ENCODE measurements at regions not wholly inside any gene's neighbourhood (a gene's known extent, or its start where the extent isn't known, plus 50 kb on each side); places are given as distances from the start of the nearest gene placed in this dataset.

GRCh38 chr9:32334112-32334511 is 50.3 kb upstream of the ACO1 start:
- Histone ChIP-seq H3K9me3 (ENCODE audit: insufficient read depth in 2 of 2, low read depth in 1 of 2, low read length in 1 of 2) (no peaks in the 10 kb centered on the region), H3K4me1 (replicated peaks in 1 of 4; ENCODE audit: control insufficient read depth in 3 of 4, insufficient read depth in 4 of 4, low read length in 3 of 4) (peaks cover 0 to 4% (median 0%) of the 10 kb centered on the region in 4 experiments; a peak in 2 of 7 replicates), H3K9ac (replicated peaks in 1 of 4; ENCODE audit: extremely low read depth in 1 of 4, low read depth in 3 of 4, low read length in 3 of 4) (no peak overlapping the region), H3K56ac (replicated peaks; ENCODE audit: insufficient read length, low read depth, low read length) (no peak overlapping the region), H2BK12ac (ENCODE audit: low read depth, low read length) (no peak overlapping the region), H3K4me3 (ENCODE audit: extremely low read depth in 1 of 4, insufficient read depth in 2 of 4, low read depth in 3 of 4, low read length in 4 of 4) (no peak overlapping the region), H3K79me2 (ENCODE audit: control insufficient read depth in 1 of 2, insufficient read depth in 2 of 2, low read length in 2 of 2) (no peaks in the 10 kb centered on the region), H2BK5ac (ENCODE audit: low read depth, low read length) (0 out of 2 replicates have a peak overlapping the region, but pooled peaks have one; percentile 11), H2AK5ac (ENCODE audit: low read depth, low read length) (0 out of 2 replicates have a peak overlapping the region, but pooled peaks have one; percentile 15), H4K5ac (ENCODE audit: insufficient read length, low read depth, low read length) (no peak overlapping the region), H2AFZ (ENCODE audit: low read length) (no peak overlapping the region), H3K36me3 (ENCODE audit: control insufficient read depth in 2 of 4, insufficient read depth in 4 of 4, low read length in 3 of 4) (no peaks in the 10 kb centered on the region), H3K27me3 (replicated peaks in 1 of 4; ENCODE audit: control insufficient read depth in 3 of 4, extremely low read depth in 1 of 4, insufficient read depth in 3 of 4, low read length in 3 of 4) (no peaks in the 10 kb centered on the region), H2BK20ac (ENCODE audit: low read length) (no peak overlapping the region), H2BK15ac (ENCODE audit: low read length) (no peak overlapping the region), H3K79me1 (ENCODE audit: low read depth, low read length) (no peaks in the 10 kb centered on the region), H4K8ac (ENCODE audit: extremely low read depth, insufficient read depth, low read length) (no peak overlapping the region), H3K27ac (ENCODE audit: low read depth, low read length) (no peak overlapping the region), H3K14ac (ENCODE audit: insufficient read length) (no peak overlapping the region), H3K23me2 (ENCODE audit: low read depth, low read length) (no peaks in the 10 kb centered on the region), H3K4me2 (ENCODE audit: insufficient read depth in 1 of 2, low read depth in 2 of 2, low read length in 2 of 2) (no peak overlapping the region), H3K18ac (ENCODE audit: extremely low read depth, low read length) (no peak overlapping the region), H3K4ac (replicated peaks; ENCODE audit: insufficient read length, low read depth, low read length) (no peak overlapping the region), H3K23ac (ENCODE audit: insufficient read length) (no peak overlapping the region), H4K91ac (replicated peaks; ENCODE audit: insufficient read length, low read length) (no peak overlapping the region), H2BK120ac (replicated peaks; ENCODE audit: low read depth, low read length) (no peak overlapping the region), H4K20me1 (replicated peaks in 1 of 2; ENCODE audit: control insufficient read depth in 1 of 2, insufficient read depth in 2 of 2, low read length in 2 of 2) (no peaks in the 10 kb centered on the region)
- FAIRE-seq (no peak), DNase-seq (ENCODE audit: low read depth in 1 of 2, low spot score in 2 of 2) (no peak)
- ChIA-PET CTCF (ENCODE audit: partially characterized antibody) (no interaction called here), POLR2A (ENCODE audit: partially characterized antibody) (no interaction called here)
- TF ChIP-seq POLR2A (IDR thresholded peaks at IDR 0.05; ENCODE audit: control extremely low read depth in 1 of 2, low read depth in 2 of 2, low read length in 2 of 2) (no peak), HDAC2 (IDR thresholded peaks at IDR 0.05; ENCODE audit: borderline replicate concordance in 1 of 2, low read depth in 2 of 2, low read length in 2 of 2) (no peak), RAD21 (IDR thresholded peaks at IDR 0.05 in 1 of 2, conservative IDR thresholded peaks at IDR 0.05 in 1 of 2; ENCODE audit: low read depth in 2 of 2, low read length in 2 of 2) (peak; percentile 19 to 46; a peak in 2 of 4 replicates), CBX8 (IDR thresholded peaks at IDR 0.05; ENCODE audit: borderline replicate concordance, low read depth, low read length) (no peak), SP4 (IDR thresholded peaks at IDR 0.05; ENCODE audit: low read length) (no peak), SIX5 (IDR thresholded peaks at IDR 0.05; ENCODE audit: low read depth, low read length) (no peak), TCF12 (IDR thresholded peaks at IDR 0.05; ENCODE audit: low read depth, low read length) (no peak), CBX5 (IDR thresholded peaks at IDR 0.05; ENCODE audit: low read depth, low read length) (no peak)
- TF ChIP-seq, protein P1, sequence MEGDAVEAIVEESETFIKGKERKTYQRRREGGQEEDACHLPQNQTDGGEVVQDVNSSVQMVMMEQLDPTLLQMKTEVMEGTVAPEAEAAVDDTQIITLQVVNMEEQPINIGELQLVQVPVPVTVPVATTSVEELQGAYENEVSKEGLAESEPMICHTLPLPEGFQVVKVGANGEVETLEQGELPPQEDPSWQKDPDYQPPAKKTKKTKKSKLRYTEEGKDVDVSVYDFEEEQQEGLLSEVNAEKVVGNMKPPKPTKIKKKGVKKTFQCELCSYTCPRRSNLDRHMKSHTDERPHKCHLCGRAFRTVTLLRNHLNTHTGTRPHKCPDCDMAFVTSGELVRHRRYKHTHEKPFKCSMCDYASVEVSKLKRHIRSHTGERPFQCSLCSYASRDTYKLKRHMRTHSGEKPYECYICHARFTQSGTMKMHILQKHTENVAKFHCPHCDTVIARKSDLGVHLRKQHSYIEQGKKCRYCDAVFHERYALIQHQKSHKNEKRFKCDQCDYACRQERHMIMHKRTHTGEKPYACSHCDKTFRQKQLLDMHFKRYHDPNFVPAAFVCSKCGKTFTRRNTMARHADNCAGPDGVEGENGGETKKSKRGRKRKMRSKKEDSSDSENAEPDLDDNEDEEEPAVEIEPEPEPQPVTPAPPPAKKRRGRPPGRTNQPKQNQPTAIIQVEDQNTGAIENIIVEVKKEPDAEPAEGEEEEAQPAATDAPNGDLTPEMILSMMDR (IDR thresholded peaks at IDR 0.05; ENCODE audit: control extremely low read depth in 1 of 3, insufficient read depth in 1 of 3, low read depth in 1 of 3, low read length in 3 of 3): peak; percentile 18 to 32 (median 27); a peak in 3 of 4 replicates
- 88% methylated on average over 7 of the region's 7 CpGs; no CpG with 5 or more reads in 1 of the 2 experiments for WGBS, 2 experiments (ENCODE audit: extremely low coverage in 1 of 2, insufficient coverage in 1 of 2, insufficient read length in 1 of 2, insufficient replicate concordance in 2 of 2, low coverage in 1 of 2, low lambda C conversion rate in 2 of 2, missing lambda C conversion rate in 1 of 2)
